ENCODE measurements at regions not wholly inside any gene's neighbourhood (a gene's known extent, or its start where the extent isn't known, plus 50 kb on each side); places are given as distances from the start of the nearest gene placed in this dataset.

DNA sequence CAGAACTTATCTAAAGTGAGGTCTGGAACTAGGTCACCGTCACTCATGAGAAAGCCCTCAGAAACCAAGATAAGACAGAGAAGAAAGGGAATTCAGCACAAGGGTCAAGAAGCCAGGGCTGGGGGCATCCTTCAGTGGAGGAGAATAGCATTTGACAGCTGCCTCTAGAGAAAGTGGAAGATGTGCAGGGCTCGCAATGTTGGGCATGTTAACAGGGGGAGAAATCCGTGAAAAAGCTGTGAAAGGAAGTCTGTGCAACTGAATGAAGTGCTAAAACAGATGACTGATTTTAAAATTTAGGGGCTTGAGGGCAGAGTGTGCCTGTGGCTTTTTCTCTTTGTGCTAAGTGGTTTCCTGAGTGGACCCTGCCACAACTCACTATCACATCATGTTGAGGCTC lies 97.7 kb upstream of the IFNG-AS1 start:
- Histone ChIP-seq H3K4me1 (ENCODE audit: control insufficient read depth in 1 of 2, insufficient read depth in 2 of 2, low read depth in 1 of 2, low read length in 1 of 2) (peaks cover 0 to 4% of the 10 kb centered on the region in 2 experiments; a peak in 1 of 4 replicates), H3K4me3 (ENCODE audit: low read depth in 2 of 2, low read length in 1 of 2) (no peak overlapping the region), H3K4me2 (no peak overlapping the region), H3K9me2 (no peaks in the 10 kb centered on the region), H3K27ac (ENCODE audit: low read depth in 2 of 2, low read length in 1 of 2) (no peak overlapping the region), H3K36me3 (replicated peaks in 1 of 2; ENCODE audit: control insufficient read depth in 1 of 2, insufficient read depth in 2 of 2, low read length in 1 of 2) (no peaks in the 10 kb centered on the region), H3F3A (replicated peaks; ENCODE audit: insufficient read depth) (no peaks in the 10 kb centered on the region), H2AFZ (ENCODE audit: low read depth) (no peak overlapping the region), H3K9ac (no peak overlapping the region), H3K27me3 (ENCODE audit: insufficient read depth) (no peaks in the 10 kb centered on the region), H3K9me3 (no peaks in the 10 kb centered on the region), H4K20me1 (ENCODE audit: insufficient read depth) (no peaks in the 10 kb centered on the region), H3K79me2 (ENCODE audit: insufficient read depth) (no peaks in the 10 kb centered on the region)
- TF ChIP-seq SIN3A (IDR thresholded peaks at IDR 0.05; ENCODE audit: borderline replicate concordance, low read depth, low read length) (no peak), YY1 (IDR thresholded peaks at IDR 0.05; ENCODE audit: low read depth) (no peak), NFIC (IDR thresholded peaks at IDR 0.05; ENCODE audit: borderline replicate concordance) (no peak), TAF1 (IDR thresholded peaks at IDR 0.05; ENCODE audit: borderline replicate concordance, low read depth, low read length) (no peak), RFX5 (IDR thresholded peaks at IDR 0.05; ENCODE audit: low read length) (no peak), RXRA (IDR thresholded peaks at IDR 0.05; ENCODE audit: borderline replicate concordance, low read depth) (no peak), JUND (IDR thresholded peaks at IDR 0.05) (no peak), POLR2AphosphoS5 (IDR thresholded peaks at IDR 0.05; ENCODE audit: low read depth, low read length) (no peak), RAD21 (IDR thresholded peaks at IDR 0.05; ENCODE audit: low read length) (no peak)
- TF ChIP-seq, protein P1, sequence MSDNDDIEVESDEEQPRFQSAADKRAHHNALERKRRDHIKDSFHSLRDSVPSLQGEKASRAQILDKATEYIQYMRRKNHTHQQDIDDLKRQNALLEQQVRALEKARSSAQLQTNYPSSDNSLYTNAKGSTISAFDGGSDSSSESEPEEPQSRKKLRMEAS (IDR thresholded peaks at IDR 0.05; ENCODE audit: low read depth), result no peak
- TF ChIP-seq, protein P2, sequence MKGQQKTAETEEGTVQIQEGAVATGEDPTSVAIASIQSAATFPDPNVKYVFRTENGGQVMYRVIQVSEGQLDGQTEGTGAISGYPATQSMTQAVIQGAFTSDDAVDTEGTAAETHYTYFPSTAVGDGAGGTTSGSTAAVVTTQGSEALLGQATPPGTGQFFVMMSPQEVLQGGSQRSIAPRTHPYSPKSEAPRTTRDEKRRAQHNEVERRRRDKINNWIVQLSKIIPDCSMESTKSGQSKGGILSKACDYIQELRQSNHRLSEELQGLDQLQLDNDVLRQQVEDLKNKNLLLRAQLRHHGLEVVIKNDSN (IDR thresholded peaks at IDR 0.05; ENCODE audit: borderline replicate concordance, low read depth), result no peak
- TF ChIP-seq, protein P3, sequence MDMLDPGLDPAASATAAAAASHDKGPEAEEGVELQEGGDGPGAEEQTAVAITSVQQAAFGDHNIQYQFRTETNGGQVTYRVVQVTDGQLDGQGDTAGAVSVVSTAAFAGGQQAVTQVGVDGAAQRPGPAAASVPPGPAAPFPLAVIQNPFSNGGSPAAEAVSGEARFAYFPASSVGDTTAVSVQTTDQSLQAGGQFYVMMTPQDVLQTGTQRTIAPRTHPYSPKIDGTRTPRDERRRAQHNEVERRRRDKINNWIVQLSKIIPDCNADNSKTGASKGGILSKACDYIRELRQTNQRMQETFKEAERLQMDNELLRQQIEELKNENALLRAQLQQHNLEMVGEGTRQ (IDR thresholded peaks at IDR 0.05; ENCODE audit: borderline replicate concordance, low read depth, low read length), result no peak
- TF ChIP-seq, protein P4, sequence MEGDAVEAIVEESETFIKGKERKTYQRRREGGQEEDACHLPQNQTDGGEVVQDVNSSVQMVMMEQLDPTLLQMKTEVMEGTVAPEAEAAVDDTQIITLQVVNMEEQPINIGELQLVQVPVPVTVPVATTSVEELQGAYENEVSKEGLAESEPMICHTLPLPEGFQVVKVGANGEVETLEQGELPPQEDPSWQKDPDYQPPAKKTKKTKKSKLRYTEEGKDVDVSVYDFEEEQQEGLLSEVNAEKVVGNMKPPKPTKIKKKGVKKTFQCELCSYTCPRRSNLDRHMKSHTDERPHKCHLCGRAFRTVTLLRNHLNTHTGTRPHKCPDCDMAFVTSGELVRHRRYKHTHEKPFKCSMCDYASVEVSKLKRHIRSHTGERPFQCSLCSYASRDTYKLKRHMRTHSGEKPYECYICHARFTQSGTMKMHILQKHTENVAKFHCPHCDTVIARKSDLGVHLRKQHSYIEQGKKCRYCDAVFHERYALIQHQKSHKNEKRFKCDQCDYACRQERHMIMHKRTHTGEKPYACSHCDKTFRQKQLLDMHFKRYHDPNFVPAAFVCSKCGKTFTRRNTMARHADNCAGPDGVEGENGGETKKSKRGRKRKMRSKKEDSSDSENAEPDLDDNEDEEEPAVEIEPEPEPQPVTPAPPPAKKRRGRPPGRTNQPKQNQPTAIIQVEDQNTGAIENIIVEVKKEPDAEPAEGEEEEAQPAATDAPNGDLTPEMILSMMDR (IDR thresholded peaks at IDR 0.05), result no peak
- DNase-seq, result no peak
- WGBS (ENCODE audit: low lambda C conversion rate), result 88% methylated on average over 3 of the region's 3 CpGs
- ChIA-PET POLR2A (interaction anchor here (0.6 kb wide), 1 partner anchor 28 kb away, joined by 3 read pairs; no protein-coding TSS in a partner anchor), CTCF (interaction anchor here (0.6 kb wide), 1 partner anchor 12 kb away, joined by 3 read pairs; no protein-coding TSS in a partner anchor)

Measured in SK-N-SH (cell line).